Activated CD8-positive, alpha-beta memory T cell treated with anti-CD3 and anti-CD28 coated beads, Interleukin-2, amount 50 U/mL, for 4 hours (primary cell): ENCODE measurements at regions not wholly inside any gene's neighbourhood (a gene's known extent, or its start where the extent isn't known, plus 50 kb on each side); places are given as distances from the start of the nearest gene placed in this dataset.
"Not testable (repeated sequence)": the region's sequence is repeated elsewhere in the genome, so short reads cannot be mapped to it uniquely, and the experiment has no call there.

Experiments used
- DNase-seq: peaks from one replicate; pipeline ENCODE4 v3.0.0-alpha.2; 2020

GRCh38 chr7:121560267-121560990, 164.3 kb upstream of the FAM3C start:
- no peak for DNase-seq

- no peak for DNase-seq
These were observed 162.2 kb upstream of the FAM3C start for GRCh38 chr7:121558288-121558687.

GRCh38 chr7:121557034-121557892, 161.2 kb upstream of the FAM3C start:
- no peak for DNase-seq

DNA sequence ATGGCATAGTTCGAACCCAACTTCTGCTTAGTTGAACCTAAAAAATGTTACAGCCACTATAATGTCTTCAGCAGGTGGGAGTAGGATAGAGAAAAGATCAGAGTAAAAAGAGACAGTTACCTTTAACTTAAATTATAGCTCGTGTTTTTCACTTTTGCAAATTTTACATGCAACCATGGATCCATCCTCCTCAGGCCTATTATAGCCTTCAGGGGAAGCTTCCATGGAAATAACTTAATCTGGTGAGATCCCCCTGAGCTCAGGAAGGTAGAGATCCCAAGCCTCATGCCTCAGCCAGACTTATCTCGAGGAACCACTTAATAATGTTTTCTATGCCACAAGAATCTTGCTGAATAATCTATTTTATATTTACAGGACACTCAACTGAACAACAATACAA, 159.4 kb upstream of the FAM3C start:
- no peak for DNase-seq

DNA sequence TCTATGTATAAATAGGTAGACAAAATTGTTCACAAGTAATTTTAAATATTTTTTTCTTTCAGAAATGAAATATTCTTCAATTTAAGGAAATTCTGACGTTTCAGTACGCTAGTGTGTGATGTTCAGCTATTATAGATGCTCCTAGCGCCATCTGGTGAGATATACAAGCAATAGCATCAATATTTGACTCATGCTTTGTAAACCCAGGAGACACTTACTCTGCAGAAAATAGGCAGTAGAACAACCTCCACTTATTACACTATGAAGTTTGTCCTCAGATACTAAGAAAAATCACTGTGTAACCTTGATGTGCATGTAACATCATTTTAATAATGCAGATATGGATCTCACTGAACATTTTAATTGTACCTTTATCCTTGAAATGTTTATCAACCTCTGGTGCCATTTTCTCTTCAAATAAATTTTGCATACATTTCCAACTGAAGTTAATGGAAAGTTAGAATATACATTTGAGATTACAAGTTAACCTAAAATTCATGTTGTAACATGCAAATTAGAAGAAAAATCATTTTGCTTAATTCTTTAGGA, 151.5 kb upstream of the FAM3C start:
- no peak for DNase-seq

DNA sequence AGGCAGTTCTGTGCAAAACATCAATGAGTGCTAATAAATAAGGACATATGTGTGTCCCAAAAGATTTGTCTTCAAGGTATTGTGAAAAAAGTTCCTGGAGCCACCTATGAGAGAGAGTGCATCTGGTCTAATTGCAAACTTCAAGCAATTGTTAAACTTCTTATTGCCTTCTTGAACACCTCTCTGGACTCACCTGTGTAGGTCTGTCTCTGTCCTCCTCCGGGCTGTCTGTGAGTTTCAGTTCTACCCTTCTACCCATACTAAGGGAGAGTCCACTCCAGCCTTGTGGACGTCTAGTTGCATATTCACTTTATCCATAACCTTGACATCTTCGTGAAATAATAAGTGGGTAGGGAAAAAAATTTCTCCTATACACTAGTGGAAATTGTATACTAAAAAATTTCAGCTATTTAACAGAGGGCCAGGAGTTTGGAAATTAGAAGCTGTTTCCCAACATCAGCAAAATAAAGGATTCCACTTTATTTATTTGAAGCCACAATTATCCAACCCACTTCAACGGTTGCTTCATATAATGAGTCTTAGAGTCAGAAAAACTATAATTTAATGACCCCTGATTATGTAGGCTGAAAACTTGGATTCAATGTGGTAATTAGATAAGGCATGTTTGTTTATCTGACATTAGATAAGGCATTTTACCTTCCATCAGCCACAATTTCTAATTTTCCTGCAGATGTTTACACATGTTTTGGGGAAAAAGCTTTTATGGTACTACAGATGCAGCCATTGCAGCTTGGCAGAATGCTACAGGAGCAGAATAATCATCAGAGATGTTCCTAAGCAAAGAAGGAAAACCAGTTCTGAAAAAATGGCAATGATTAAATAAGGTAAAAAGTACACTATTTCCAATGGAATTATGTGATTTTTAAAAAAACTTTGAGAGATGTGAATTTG, 150.8 kb upstream of the FAM3C start:
- DNase-seq, result no peak

DNA sequence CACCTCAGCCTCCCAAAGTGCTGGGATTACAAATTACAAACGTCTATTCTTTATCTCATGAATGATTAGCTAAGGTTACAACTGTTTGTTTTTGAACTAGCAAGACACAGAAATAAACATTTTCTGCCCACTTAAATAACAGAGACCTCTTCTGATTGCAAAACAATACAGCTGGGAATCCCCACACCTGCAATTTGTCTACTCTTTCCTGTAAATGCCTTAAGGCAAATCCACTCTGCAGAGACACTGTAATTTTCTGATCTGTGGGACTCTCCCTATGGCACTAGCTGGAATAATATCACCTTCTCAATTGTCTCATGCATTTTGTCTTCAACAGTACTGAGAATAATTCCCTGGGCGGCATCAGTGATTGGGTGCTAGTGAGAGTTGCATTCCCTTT, 149.3 kb upstream of the FAM3C start:
- no peak for DNase-seq

- DNase-seq, result no peak
These were observed 148.6 kb upstream of the FAM3C start for GRCh38 chr7:121544726-121545125.

GRCh38 chr7:121544238-121544637, 148.1 kb upstream of the FAM3C start:
- DNase-seq, result no peak

DNA sequence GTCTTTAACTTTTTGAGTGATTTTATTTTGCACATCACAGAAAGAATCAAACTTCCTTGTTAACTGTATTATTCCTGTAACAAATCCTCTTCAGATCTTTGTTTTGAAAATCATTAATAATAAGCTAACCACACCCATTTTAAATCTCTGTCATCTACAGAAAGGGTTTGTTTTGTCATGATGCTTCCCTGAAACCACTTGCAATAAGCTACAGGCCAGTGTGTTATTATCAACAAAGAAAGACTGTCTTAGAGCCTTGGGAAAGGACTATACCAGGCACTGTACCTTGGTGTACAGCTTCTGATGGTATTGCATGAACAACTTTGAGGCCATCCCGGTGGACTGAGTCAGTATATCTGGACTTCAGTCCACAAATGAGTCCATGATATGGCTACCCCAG, 145.3 kb upstream of the FAM3C start:
- no peak for DNase-seq

DNA sequence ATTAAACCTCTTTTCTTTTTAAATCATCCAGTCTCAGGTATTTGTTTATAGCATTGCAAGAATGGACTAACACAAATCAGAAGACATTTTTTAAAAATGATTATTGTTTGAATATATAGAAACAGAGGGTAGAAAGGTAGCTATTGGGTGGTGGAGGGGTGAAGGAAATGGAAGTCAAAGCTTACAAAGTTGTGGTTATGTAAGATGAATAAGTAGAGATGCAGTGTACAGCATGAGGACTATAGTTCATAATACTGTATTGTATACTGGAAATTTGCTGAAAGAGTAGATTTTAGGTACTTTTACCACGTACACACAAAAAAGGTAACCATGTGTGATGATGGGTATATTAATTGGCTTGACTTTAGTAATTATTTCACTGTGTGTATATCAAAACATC, 144.0 kb upstream of the FAM3C start:
- no peak for DNase-seq

DNA sequence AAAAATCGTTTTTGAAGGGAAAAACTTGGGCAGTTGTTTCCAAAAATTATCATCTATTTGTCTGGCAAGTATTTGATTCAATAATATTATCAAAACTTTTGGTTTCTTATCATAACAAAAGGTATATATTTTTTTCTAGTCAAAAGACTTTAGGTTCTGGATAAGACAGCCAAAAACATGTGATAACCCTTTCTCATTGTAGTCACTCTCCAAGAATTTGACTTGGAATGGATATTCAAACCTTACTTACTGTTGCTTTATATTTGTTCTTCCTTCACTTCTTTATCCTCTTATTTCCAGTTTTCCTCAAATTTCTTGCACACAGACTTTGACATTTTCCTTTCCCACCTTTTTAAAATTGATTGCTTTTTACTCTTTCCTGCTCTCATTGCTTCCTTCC, 140.9 kb upstream of the FAM3C start:
- DNase-seq, result no peak

DNA sequence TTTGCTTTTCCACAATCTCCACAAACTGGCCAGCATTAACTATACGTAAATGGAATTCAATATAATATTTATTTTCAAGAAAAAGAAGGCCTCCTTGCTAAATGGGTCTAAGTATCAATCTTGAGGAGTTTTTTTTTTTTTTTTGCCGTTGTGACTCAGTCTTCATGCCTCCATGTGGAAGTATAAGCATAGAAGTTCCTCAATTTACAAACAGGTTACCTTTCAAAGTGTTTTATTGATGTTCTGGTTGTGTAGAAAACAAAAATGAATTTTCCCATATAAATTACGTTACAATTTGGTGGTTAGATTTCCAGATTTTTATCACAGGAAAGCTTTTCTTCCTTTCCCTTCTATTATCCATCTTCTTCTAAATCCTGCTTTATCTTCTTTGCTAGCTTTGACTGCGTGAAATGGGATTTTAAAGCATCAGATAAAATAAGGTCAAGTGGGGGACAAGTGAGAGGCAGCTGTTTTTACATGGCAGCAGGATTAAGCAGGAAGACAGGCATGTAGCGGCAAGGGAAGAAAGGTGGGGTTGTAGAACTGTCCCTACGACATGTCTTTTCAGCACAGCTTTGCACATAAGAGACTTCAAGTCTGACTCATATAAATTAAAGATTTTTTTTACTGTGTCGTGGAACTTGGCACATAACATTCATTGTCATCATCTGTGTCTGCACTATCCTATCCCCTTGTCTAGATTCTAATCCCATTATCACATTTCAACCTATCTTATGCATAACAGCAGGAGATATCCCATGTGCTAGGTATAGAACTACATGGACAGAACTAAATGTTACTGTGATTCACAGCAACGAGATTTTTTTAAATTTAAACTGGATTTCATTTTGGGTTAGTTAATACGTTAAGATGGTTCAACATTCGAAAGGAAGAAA, 135.3 kb upstream of the FAM3C start:
- DNase-seq, result no peak

DNA sequence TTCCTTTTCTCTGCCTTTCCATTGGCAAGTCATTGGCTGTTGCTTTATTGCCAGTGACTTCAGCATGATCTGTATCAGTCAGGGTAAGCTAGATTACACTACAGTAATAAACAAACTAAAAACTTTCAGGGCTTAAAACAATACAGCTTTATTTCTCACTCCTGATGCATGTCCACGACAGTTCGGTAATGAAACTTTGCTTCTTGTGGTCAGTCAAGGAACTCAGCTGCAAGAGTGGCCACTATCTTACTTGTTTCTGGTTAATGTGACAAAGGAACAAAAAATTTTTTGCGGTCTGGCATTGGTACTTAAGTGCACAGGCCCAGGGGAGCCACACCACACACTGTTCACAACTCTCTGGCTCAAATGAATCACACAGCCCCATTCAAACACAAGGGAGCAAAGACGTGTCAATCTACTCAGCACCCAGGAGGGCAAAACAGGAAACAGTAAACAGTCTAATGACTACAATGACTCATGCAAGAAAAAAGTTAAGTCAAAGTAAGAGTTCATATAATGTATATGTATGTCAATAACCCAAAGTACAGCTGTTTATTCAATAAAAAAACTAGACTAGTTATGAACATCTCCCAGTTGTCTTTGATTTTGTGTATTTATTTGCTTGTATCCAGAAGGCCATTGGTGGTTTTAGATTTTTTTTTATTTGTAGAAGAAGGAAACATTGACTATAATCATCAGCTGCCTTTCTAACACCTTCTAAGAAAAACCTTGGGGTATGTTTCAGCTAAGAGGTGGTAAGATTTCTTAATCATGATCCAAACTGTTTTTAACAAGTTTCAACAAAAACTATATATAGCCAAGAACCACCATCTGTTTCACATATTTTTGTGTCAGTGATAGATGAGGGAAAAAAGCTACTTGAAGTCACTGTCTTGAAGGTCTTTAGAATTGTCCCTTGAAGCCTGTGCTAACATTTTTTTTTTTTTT, 134.4 kb upstream of the FAM3C start:
- DNase-seq, result peak; percentile 27

- no peak for DNase-seq
These were observed 132.9 kb upstream of the FAM3C start for GRCh38 chr7:121529003-121529402.

- DNase-seq, result not testable (repeated sequence)
These were observed 130.1 kb upstream of the FAM3C start for GRCh38 chr7:121526210-121526609.

DNA sequence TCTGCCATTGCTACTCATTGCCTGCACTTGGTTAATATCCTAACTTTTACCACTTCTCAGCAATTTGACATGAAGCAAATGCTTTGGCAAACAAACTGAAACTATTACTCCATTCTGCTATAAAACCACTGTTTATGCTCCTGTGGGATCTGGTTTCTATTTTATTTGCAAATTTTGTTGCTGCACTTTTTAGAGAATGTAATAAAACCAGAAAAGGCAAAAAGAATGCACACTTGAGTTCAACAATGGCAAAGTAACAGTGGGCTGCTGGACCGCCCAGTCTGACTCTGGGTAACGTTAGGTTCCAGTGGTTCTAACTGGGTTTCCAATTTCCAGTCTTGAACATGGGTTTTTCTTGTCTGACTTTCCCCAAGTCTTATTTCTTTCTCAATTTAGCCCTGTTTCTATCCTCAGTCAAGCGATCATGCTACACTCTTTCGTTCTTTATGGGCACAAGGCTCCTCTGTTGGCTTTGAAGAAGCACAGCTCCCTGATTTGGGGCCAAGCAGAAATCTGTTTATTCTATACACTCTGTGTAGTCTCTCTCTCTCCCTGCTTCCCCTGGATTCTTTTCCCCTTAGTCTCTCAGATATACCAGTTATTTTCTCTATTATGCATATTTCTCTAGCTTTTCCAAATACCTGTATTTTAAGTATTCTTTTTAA, 129.2 kb upstream of the FAM3C start:
- no peak for DNase-seq

- DNase-seq, result no peak
These were observed 125.7 kb upstream of the FAM3C start for GRCh38 chr7:121521711-121522400.

- DNase-seq, result no peak
These were observed 124.8 kb upstream of the FAM3C start for GRCh38 chr7:121520911-121521310.
